ENCODE measurements at regions not wholly inside any gene's neighbourhood (a gene's known extent, or its start where the extent isn't known, plus 50 kb on each side); places are given as distances from the start of the nearest gene placed in this dataset.
"Not testable (repeated sequence)": the region's sequence is repeated elsewhere in the genome, so short reads cannot be mapped to it uniquely, and the experiment has no call there.

DNA sequence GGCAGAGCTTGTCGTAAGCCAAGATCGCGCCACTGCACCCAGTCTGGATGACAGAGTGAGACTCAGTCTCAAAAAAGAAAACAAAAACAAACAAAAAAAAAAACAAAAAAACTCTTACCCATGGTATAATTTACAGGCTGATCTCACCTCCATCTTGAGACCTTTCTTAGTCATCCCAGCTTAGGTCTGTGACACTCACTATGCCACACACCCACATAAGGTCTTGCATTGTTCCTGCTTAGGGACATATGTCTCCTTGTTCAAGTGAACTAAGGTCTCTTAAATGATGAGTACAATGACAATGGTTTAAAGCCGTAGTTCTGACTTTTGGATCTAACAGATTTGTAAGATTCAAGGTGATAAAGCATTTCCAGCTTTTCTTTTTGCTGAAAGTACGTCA, 360.2 kb upstream of the ARHGEF26 start:
- no peaks in the 10 kb centered on the region for H3K4me1 Mint-ChIP-seq (ENCODE audit: low read depth)

DNA sequence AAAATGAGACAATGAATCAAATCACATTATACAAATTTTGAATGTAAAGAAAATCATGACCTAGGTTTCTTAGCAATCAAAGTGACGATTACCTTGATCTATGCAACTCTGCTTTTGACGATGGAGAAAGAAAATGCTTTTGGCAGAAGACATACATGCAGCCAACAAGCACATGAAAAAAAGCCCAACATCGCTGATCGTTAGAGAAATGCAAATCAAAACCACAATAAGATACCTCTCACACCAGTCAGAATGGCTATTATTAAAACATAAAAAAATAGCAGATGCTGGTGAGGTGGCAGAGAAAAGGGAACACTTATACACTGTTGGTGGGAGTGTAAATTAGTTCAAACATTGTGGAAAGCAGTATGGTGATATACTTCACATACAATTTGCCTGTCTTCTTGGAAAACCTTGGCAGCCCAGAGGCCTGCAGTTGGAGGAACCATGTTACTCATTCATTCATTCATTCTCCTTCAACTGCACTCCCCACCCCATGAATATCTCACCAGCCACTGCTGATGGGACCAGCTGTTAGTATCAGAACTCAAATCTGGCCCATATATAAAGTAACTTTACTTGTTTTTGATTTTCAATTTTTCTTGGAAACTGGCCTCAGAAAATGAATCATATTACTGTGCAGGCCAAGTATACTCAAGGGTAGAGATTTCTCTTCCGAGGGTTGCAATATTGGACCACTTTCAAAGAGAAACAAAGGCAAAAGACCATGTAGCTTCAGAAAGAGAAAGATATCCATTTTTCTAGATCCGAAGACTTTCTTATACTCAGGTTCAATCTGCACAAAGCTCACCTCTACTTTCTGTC, 358.6 kb upstream of the ARHGEF26 start:
- Mint-ChIP-seq H3K27ac (no peak overlapping the region), H3K36me3 (no peaks in the 10 kb centered on the region), H3K9me3 (no peaks in the 10 kb centered on the region), H3K4me1 (ENCODE audit: low read depth) (no peaks in the 10 kb centered on the region), H3K27me3 (no peaks in the 10 kb centered on the region), H3K4me3 (no peak overlapping the region)
- intact Hi-C loops (cut with micrococcal nuclease): loop anchor here (10.0 kb wide), 1 partner anchor 138 kb away; no protein-coding TSS in a partner anchor
- POLR2A ChIA-PET: no interaction called here
- CTCF ChIA-PET: interaction anchor here (0.6 kb wide), 1 partner anchor 716 kb away, joined by 3 read pairs; no protein-coding TSS in a partner anchor
- no peak for DNase-seq

More for the DNA sequence above, 360.2 kb upstream of the ARHGEF26 start:
- ChIA-PET CTCF (no interaction called here), POLR2A (no interaction called here)
- Mint-ChIP-seq H3K9me3 (no peaks in the 10 kb centered on the region), H3K27ac (no peak overlapping the region), H3K27me3 (no peaks in the 10 kb centered on the region), H3K4me3 (no peak overlapping the region), H3K36me3 (no peaks in the 10 kb centered on the region)
- intact Hi-C loops (cut with micrococcal nuclease): loop anchor here (10.0 kb wide), 1 partner anchor 136 kb away; no protein-coding TSS in a partner anchor
- DNase-seq: no peak

DNA sequence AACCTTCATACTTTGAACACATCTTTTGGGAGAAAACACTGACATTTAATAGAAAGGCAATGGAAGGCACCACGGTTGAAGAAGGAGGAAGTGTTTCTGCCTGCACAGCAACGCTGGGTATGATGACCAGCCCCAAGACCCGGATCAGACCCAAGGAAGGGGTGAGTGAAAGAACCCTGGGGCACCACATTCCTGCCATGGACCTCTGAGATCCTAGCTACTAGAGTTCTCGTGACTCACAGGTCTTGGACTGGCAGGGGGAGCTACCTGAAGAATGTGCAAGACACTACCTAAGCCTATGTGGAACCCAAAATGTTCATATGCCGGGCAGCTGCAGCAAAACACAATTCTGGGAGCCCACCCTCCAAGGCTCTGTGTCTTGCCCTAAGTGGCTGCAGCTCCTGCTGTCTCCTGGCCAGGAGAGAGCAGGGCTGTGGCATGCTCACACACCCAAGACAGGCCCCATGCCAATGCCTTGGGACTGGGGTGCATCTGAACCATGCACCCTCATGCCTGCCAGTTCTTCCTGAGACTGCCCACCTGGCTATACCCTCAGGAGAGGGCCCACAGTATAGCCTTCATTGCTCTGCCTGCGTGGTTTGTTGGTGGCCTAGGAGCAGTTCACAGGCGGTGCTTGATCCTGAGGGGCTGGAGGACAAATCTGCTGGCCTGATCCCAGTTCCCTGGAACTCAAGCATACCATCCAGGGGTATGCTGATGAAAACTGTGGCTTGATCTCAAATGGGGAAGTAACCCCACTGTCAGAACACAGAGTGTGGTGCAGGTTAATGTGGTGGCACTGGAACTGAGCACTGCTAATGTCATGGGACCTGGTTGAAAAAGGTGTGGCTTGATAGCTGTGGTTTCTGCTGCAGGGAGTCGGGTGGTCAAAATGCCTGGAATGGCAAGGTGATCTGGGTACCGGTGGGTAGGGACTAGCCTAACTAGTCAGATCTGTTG, 353.3 kb upstream of the ARHGEF26 start:
- Mint-ChIP-seq H3K27ac (no peak overlapping the region), H3K4me3 (no peak overlapping the region), H3K9me3 (peaks cover 19% of the 10 kb centered on the region), H3K4me1 (ENCODE audit: low read depth) (peaks cover 2% of the 10 kb centered on the region), H3K36me3 (peaks cover 2% of the 10 kb centered on the region), H3K27me3 (peaks cover 2% of the 10 kb centered on the region)
- intact Hi-C loops (cut with micrococcal nuclease): loop anchor here (2.0 to 10.0 kb wide), 4 partner anchors 143 to 325 kb away; no protein-coding TSS in a partner anchor
- POLR2A ChIA-PET: no interaction called here
- CTCF ChIA-PET: interaction anchor here (0.5 to 2.3 kb wide), 20 partner anchors 10 to 742 kb away, joined by 3 to 10 read pairs (median 4); no protein-coding TSS in a partner anchor
- no peak for DNase-seq

DNA sequence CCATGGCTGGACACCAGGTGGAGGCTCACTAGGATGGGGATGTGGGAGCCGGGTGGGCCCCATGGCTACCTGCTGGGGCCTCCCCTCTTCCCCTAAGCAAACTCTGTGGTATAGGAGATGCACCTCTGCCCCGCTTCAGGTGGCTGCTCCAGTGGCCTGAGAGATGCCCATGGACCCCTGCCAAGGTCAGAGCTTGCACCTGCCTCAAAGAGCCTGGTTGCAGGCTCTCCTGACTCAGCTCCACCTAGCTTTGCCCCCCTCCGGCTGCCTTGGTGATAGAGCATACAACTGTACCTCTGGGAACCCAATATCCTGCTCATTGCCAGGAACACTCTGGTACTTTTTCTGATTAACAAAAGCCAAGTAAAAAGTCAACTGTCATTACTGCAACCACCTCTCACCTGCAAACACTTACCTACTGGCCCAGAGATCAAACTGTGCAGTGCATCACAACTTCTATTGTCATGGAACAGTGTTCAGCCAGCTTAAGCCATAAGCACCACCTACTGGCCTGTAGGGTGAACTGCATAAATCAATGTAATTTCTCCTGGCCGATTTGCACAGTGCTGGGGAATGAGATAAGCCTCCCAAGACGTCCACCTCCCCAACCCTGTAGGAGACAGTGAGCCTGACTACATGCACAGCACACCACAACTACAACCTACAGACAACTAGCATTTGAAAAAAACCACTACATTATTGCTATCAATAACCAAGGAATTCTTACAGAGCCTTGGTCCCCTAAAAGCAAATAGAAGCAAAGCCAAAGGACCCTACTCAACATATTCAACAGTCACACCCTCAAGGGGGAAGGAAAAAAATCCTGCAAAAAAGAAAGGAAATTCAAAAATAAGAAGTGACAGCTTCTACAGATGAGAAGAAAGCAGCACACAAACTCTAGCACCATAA, 352.4 kb upstream of the ARHGEF26 start:
- peaks cover 2% of the 10 kb centered on the region for H3K36me3 Mint-ChIP-seq
- CTCF ChIA-PET: interaction anchor here (0.5 to 2.3 kb wide), 22 partner anchors 11 to 743 kb away, joined by 3 to 10 read pairs (median 4); no protein-coding TSS in a partner anchor
- peaks cover 19% of the 10 kb centered on the region for H3K9me3 Mint-ChIP-seq
- H3K27me3 Mint-ChIP-seq: peaks cover 2% of the 10 kb centered on the region
- POLR2A ChIA-PET: no interaction called here
- no peak overlapping the region for H3K27ac Mint-ChIP-seq
- intact Hi-C loops (cut with micrococcal nuclease): loop anchor here (1.0 to 10.0 kb wide), 8 partner anchors 144 to 743 kb away; no protein-coding TSS in a partner anchor
- peaks cover 2% of the 10 kb centered on the region for H3K4me1 Mint-ChIP-seq (ENCODE audit: low read depth)
- no peak overlapping the region for H3K4me3 Mint-ChIP-seq
- peak; percentile 57 for DNase-seq

DNA sequence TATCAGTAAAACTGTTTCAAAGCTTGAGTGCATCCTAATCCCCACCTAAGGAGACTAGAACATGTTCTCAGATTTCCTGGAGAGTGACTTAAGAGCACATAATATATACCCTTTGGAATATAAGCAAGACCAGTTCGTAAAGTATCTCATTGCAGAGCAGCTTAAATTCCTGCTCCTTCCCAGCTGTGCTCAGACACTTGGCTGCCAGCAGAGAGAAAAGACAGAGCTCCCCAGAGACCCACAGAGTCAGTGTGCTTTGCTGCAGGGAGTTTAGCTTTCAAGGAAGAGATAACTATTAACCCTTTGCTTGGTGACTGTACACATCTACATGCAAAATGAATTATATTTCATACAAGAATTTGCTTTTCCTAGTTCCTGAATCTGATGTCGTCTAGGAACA, 338.1 kb upstream of the ARHGEF26 start:
- Mint-ChIP-seq H3K4me3 (no peak overlapping the region), H3K27me3 (peaks cover 6% of the 10 kb centered on the region), H3K36me3 (no peaks in the 10 kb centered on the region), H3K9me3 (no peaks in the 10 kb centered on the region), H3K4me1 (ENCODE audit: low read depth) (no peaks in the 10 kb centered on the region), H3K27ac (no peak overlapping the region)
- ChIA-PET CTCF (interaction anchor here (1.1 to 1.2 kb wide), 2 partner anchors 15 to 489 kb away, joined by 3 to 5 read pairs; no protein-coding TSS in a partner anchor), POLR2A (no interaction called here)
- intact Hi-C loops (cut with micrococcal nuclease): no loop called here
- DNase-seq: no peak

DNA sequence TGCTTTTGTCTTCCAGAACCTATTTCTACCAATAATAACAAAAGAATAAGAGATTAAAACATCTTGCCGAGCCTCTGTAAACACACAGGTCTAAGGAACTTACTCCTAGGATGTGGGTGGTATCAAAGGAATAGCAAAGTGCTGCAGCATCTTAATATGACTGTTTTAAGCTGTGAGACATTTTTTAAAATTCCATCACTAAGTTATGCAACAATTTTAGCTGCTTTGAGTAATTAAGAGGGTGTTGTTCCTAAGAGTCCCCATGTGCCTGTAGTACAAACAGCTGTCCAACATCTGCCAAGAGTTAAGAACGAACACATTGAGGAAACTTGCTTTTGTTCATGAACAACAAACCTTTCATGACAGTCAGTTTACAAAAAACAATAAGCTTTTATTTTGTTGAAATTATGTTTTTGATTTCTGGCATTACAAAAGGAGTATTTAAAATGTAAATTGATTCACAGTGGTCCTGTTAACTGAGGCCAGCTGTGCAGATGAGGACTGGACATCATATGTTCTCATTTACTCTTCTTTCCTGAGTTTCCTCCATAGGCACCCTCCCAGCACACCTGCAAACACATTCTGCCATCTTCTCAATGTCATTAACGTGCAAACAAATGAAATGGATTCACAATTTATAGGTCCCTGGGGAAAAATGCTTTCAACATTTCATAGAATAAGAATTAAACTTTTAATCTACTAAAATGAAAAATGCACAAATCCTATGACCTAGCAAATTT, 337.3 kb upstream of the ARHGEF26 start:
- Mint-ChIP-seq H3K4me1 (ENCODE audit: low read depth) (no peaks in the 10 kb centered on the region), H3K27me3 (peaks cover 5% of the 10 kb centered on the region), H3K9me3 (no peaks in the 10 kb centered on the region), H3K36me3 (no peaks in the 10 kb centered on the region), H3K27ac (no peak overlapping the region), H3K4me3 (no peak overlapping the region)
- ChIA-PET CTCF (interaction anchor here (0.6 to 1.6 kb wide), 3 partner anchors 15 to 337 kb away, joined by 3 to 5 read pairs (median 3); no protein-coding TSS in a partner anchor), POLR2A (no interaction called here)
- intact Hi-C loops (cut with micrococcal nuclease): no loop called here
- DNase-seq: no peak

DNA sequence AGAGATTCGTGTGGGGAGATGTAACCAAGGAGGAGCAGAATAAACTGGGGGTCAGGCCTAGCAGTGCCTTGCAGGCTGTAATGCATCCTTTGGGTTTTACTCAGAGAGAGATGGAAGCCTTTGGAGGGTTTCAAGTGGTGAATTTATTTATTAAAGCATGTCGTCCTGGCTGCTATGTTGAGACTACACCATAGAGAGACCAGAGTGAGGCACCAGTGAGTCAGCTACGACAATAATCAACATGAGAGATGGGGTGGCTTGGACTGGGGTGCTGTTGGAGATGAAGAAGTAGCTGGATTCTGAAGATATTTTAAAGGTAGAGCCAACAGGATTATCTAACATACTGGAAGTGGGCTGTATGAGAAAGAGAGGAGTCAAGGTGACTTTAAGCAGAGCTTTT, 335.3 kb upstream of the ARHGEF26 start:
- CTCF ChIA-PET: interaction anchor here (1.0 kb wide), 1 partner anchor 187 kb away, joined by 3 read pairs; no protein-coding TSS in a partner anchor
- no peak for DNase-seq
- Mint-ChIP-seq H3K4me1 (ENCODE audit: low read depth) (no peaks in the 10 kb centered on the region), H3K9me3 (peaks cover under 1% of the 10 kb centered on the region), H3K4me3 (no peak overlapping the region), H3K36me3 (no peaks in the 10 kb centered on the region), H3K27ac (no peak overlapping the region), H3K27me3 (peaks cover 4% of the 10 kb centered on the region)
- POLR2A ChIA-PET: no interaction called here
- intact Hi-C loops (cut with micrococcal nuclease): no loop called here

DNA sequence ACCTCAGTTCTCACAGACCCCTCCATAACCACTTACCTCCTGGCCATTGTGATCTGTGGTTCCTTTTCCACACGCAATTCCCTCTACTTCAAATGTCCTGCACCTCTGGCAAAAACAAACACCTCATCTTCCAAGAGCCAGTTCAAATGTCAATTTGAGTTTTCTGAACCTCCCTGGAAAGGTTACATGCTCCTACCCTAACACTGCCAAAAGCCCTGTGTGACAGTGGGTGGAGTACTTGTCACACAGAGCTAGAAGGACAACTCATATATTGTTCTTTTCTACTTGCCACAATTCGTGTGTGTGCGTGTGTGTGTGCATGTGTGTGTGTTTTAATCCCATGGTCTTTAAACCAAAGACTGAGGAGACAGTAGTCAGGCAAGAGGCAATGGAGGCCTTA, 331.8 kb upstream of the ARHGEF26 start:
- POLR2A ChIA-PET: no interaction called here
- no peak for DNase-seq
- Mint-ChIP-seq H3K9me3 (peaks cover 3% of the 10 kb centered on the region), H3K27me3 (peaks cover 8% of the 10 kb centered on the region), H3K4me3 (no peak overlapping the region), H3K36me3 (peaks cover 2% of the 10 kb centered on the region), H3K27ac (no peak overlapping the region), H3K4me1 (ENCODE audit: low read depth) (no peaks in the 10 kb centered on the region)
- CTCF ChIA-PET: no interaction called here
- intact Hi-C loops (cut with micrococcal nuclease): no loop called here

DNA sequence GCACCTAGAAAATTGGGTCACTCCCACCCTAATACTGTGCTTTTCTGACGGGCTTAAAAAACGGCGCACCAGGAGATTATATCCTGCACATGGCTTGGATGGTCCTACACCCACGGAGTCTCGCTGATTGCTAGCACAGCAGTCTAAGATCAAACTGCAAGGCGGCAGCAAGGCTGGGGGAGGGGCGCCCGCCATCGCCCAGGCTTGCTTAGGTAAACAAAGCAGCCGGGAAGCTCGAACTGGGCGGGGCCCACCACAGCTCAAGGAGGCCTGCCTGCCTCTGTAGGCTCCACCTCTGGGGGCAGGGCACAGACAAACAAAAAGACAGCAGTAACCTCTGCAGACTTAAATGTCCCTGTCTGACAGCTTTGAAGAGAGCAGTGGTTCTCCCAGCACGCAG, 324.1 kb upstream of the ARHGEF26 start:
- CTCF ChIA-PET; intact Hi-C loops (cut with micrococcal nuclease); H3K27ac Mint-ChIP-seq; H3K4me3 Mint-ChIP-seq; H3K27me3 Mint-ChIP-seq; H3K4me1 Mint-ChIP-seq (ENCODE audit: low read depth); POLR2A ChIA-PET; H3K9me3 Mint-ChIP-seq; H3K36me3 Mint-ChIP-seq; DNase-seq: not testable (repeated sequence)

DNA sequence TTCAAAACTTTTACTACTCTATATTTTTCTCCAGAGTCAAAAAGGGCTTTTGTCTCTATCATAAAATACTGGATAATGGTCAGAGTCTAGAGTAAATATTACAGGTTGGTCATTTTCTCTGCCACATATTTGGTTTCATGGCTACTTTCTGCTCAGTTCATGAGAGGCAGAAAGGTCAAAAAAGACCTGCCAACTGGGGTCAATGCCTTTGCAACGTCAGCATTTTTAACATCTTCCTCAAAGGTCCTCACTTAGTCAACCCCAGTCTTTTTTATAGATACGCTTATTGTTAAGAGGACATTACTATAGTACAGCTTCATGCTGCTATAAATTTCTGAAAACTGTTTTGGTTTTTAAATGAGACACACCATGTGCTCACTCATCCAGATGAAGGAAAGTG, 312.1 kb upstream of the ARHGEF26 start:
- CTCF ChIA-PET: no interaction called here

DNA sequence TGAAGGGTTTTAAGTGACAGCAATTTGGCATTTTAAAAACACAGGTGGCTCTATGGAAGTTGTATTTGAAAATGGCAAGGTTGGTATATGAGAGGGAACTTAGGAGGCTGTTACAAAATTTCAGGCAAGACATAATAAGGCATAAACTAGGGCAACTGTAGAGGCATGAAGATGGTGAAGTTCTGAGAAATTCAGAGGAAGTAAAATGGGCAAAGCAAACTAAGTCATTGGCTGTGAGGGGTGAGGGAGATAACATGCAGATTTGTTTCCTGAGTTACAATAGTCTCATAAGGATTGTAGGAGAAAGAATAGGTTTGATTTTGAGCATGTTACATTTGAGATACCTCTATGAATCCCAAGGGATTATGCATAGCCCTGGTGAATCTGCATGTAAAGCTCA, 302.9 kb upstream of the ARHGEF26 start:
- Mint-ChIP-seq H3K36me3 (no peaks in the 10 kb centered on the region), H3K9me3 (no peaks in the 10 kb centered on the region), H3K27ac (no peak overlapping the region), H3K27me3 (no peaks in the 10 kb centered on the region), H3K4me3 (no peak overlapping the region), H3K4me1 (ENCODE audit: low read depth) (no peaks in the 10 kb centered on the region)
- ChIA-PET CTCF (no interaction called here), POLR2A (no interaction called here)
- no peak for DNase-seq
- intact Hi-C loops (cut with micrococcal nuclease): no loop called here

More for the DNA sequence above, 312.1 kb upstream of the ARHGEF26 start:
- Mint-ChIP-seq H3K9me3 (no peaks in the 10 kb centered on the region), H3K4me1 (ENCODE audit: low read depth) (no peaks in the 10 kb centered on the region), H3K27ac (no peak overlapping the region), H3K4me3 (no peak overlapping the region), H3K27me3 (peaks cover 6% of the 10 kb centered on the region), H3K36me3 (no peaks in the 10 kb centered on the region)
- POLR2A ChIA-PET: no interaction called here
- DNase-seq: no peak
- intact Hi-C loops (cut with micrococcal nuclease): no loop called here

All from activated CD4-positive, alpha-beta memory T cell treated with anti-CD3 and anti-CD28 coated beads for 36 hours (primary cell).